ENCODE measurements at regions not wholly inside any gene's neighbourhood (a gene's known extent, or its start where the extent isn't known, plus 50 kb on each side); places are given as distances from the start of the nearest gene placed in this dataset.

DNA sequence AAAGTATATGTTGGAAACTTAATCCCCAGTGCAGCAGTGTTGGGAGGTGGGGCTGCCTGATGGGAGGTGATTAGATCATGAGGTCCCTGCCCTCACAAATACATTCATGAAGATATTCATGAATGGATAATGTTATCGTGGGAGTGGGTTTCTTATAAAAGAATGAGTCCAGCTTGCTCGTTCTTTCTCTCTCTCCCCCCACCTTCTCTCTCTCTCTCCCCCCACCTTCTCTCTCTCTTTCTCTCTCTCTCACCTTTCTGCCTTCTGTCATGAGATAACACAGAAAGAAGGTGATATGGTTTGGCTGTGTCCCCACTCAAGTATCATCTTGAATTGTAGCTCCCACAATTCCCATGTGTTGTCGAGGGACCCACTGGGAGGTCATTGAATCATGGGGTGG is 66.7 kb upstream of the NUP50 start:
- no peaks in the 10 kb centered on the region for H3K4me1 ChIP-seq (ENCODE audit: insufficient read depth, low read length, poor library complexity, severe bottlenecking)
- no peaks in the 10 kb centered on the region for H3K9me3 ChIP-seq (ENCODE audit: low read depth, low read length, poor library complexity, severe bottlenecking)
- CTCF ChIA-PET = interaction anchor here (0.7 kb wide), 1 partner anchor 86 kb away, joined by 3 read pairs; no protein-coding TSS in a partner anchor
- peaks cover 3% of the 10 kb centered on the region for H3K27me3 ChIP-seq (replicated peaks; ENCODE audit: insufficient read depth, low read depth, low read length, poor library complexity)
- intact Hi-C loops (cut with micrococcal nuclease; ENCODE audit: unreplicated experiment) = no loop called here
- H3K27ac ChIP-seq (ENCODE audit: low read depth, low read length, poor library complexity, severe bottlenecking) = no peak overlapping the region
- POLR2A ChIA-PET (ENCODE audit: low non-redundant PET) = no interaction called here
- TF ChIP-seq, protein P1, sequence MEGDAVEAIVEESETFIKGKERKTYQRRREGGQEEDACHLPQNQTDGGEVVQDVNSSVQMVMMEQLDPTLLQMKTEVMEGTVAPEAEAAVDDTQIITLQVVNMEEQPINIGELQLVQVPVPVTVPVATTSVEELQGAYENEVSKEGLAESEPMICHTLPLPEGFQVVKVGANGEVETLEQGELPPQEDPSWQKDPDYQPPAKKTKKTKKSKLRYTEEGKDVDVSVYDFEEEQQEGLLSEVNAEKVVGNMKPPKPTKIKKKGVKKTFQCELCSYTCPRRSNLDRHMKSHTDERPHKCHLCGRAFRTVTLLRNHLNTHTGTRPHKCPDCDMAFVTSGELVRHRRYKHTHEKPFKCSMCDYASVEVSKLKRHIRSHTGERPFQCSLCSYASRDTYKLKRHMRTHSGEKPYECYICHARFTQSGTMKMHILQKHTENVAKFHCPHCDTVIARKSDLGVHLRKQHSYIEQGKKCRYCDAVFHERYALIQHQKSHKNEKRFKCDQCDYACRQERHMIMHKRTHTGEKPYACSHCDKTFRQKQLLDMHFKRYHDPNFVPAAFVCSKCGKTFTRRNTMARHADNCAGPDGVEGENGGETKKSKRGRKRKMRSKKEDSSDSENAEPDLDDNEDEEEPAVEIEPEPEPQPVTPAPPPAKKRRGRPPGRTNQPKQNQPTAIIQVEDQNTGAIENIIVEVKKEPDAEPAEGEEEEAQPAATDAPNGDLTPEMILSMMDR (conservative IDR thresholded peaks at IDR 0.05; ENCODE audit: low read depth, low read length) = no peak
- TF ChIP-seq EZH2 (IDR thresholded peaks at IDR 0.05; ENCODE audit: borderline replicate concordance, low read depth, low read length, poor library complexity, severe bottlenecking) = no peak
- no TSS peak for BruUV-seq (replicated peaks)
- H3K36me3 ChIP-seq (ENCODE audit: insufficient read depth, low read length, poor library complexity, severe bottlenecking) = no peaks in the 10 kb centered on the region
- no peak for DNase-seq (ENCODE audit: low spot score)
- H3K4me3 ChIP-seq (ENCODE audit: low read depth, low read length, poor library complexity, severe bottlenecking) = no peak overlapping the region

DNA sequence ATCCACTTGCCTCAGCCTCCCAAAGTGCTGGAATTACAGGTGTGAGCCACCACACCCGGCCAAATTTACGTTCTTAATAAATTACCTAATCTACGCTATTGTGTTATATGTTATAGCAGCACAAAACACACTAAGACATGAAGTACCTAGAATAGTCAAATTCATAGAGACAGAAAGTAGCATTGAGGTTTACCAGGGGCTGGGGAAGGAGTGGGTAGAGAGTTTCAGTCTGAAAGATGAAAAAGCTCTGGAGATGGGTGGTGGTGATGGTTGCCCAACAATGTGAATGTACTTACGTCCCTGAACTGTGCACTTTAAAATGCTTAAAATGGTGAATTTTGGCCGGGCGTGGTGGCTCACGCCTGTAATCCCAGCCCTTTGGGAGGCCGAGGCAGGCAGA is 65.7 kb upstream of the NUP50 start:
- no peaks in the 10 kb centered on the region for H3K9me3 ChIP-seq (ENCODE audit: low read depth, low read length, poor library complexity, severe bottlenecking)
- ChIA-PET CTCF (no interaction called here), POLR2A (ENCODE audit: low non-redundant PET) (no interaction called here)
- no peak overlapping the region for H3K4me3 ChIP-seq (ENCODE audit: low read depth, low read length, poor library complexity, severe bottlenecking)
- no peak for TF ChIP-seq EZH2 (IDR thresholded peaks at IDR 0.05; ENCODE audit: borderline replicate concordance, low read depth, low read length, poor library complexity, severe bottlenecking)
- TF ChIP-seq, protein P1 (conservative IDR thresholded peaks at IDR 0.05; ENCODE audit: low read depth, low read length) = no peak
- no peak overlapping the region for H3K27ac ChIP-seq (ENCODE audit: low read depth, low read length, poor library complexity, severe bottlenecking)
- H3K27me3 ChIP-seq (replicated peaks; ENCODE audit: insufficient read depth, low read depth, low read length, poor library complexity) = peaks cover 3% of the 10 kb centered on the region
- DNase-seq (ENCODE audit: low spot score) = no peak
- no peaks in the 10 kb centered on the region for H3K36me3 ChIP-seq (ENCODE audit: insufficient read depth, low read length, poor library complexity, severe bottlenecking)
- no peaks in the 10 kb centered on the region for H3K4me1 ChIP-seq (ENCODE audit: insufficient read depth, low read length, poor library complexity, severe bottlenecking)
- no TSS peak for BruUV-seq (replicated peaks)
- intact Hi-C loops (cut with micrococcal nuclease; ENCODE audit: unreplicated experiment) = no loop called here

DNA sequence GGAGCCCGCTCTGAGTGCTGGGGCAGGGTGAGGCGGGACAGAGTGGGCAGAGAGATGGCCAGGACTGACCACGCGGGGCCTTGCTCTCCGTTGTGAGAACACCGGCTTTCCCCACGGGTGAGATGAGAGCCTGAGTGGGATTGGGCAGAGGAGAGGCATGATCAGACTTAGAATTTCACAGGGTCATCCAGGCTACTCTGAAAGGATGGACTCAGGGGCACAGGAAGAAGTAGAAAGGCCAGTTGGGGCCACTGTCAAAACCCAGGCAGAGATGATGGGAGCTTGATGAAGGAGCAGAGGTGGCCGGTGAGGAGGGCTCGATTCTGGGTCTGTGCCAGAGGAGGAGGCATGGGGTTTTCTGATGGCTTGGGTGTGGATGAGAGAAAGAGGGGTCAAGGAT is 63.8 kb upstream of the NUP50 start:
- no peak for DNase-seq (ENCODE audit: low spot score)
- Histone ChIP-seq H3K27me3 (replicated peaks; ENCODE audit: insufficient read depth, low read depth, low read length, poor library complexity) (no peaks in the 10 kb centered on the region), H3K36me3 (ENCODE audit: insufficient read depth, low read length, poor library complexity, severe bottlenecking) (no peaks in the 10 kb centered on the region), H3K27ac (ENCODE audit: low read depth, low read length, poor library complexity, severe bottlenecking) (no peak overlapping the region), H3K4me3 (ENCODE audit: low read depth, low read length, poor library complexity, severe bottlenecking) (no peak overlapping the region), H3K9me3 (ENCODE audit: low read depth, low read length, poor library complexity, severe bottlenecking) (no peaks in the 10 kb centered on the region), H3K4me1 (ENCODE audit: insufficient read depth, low read length, poor library complexity, severe bottlenecking) (no peaks in the 10 kb centered on the region)
- CTCF ChIA-PET = no interaction called here
- intact Hi-C loops (cut with micrococcal nuclease; ENCODE audit: unreplicated experiment) = no loop called here
- no TSS peak for BruUV-seq (replicated peaks)
- TF ChIP-seq, protein P1 (conservative IDR thresholded peaks at IDR 0.05; ENCODE audit: low read depth, low read length) = no peak
- TF ChIP-seq EZH2 (IDR thresholded peaks at IDR 0.05; ENCODE audit: borderline replicate concordance, low read depth, low read length, poor library complexity, severe bottlenecking) = no peak
- POLR2A ChIA-PET (ENCODE audit: low non-redundant PET) = no interaction called here

Measured in A673 (cell line).